HG02610 (cell line): ENCODE measurements at regions not wholly inside any gene's neighbourhood (a gene's known extent, or its start where the extent isn't known, plus 50 kb on each side); places are given as distances from the start of the nearest gene placed in this dataset.
"Not testable (repeated sequence)": the region's sequence is repeated elsewhere in the genome, so short reads cannot be mapped to it uniquely, and the experiment has no call there.

Experiments
- ATAC-seq: cut with Tn5 transposase; IDR thresholded peaks from one replicate; pipeline ENCODE4 v1.9.1; 2021; ENCODE audit warnings: mild to moderate bottlenecking, moderate library complexity; ENCODE audit not compliant: unreplicated experiment

- ATAC-seq: no peak
Observed at GRCh38 chr18:43793910-43794309, 516.6 kb upstream of the SYT4 start.

DNA sequence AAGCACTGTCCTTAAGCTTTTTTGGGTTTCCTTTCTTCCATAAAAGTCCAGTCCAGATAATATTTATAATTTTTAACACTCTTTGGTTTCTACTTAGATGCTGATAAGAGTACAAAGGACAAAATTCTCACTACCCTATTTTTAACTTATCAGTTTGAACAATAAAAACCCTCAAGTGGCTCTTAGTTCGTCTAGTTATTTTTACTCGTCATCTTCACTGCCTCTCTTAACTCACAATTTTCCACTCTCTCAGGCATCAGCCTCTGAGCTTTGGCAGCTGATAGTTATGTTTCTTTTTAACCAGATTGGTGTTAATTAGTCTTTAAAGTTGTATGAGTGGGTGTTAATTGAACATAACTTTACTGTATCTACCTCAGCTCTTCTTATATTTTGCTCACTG is 517.1 kb upstream of the SYT4 start:
- ATAC-seq: no peak

DNA sequence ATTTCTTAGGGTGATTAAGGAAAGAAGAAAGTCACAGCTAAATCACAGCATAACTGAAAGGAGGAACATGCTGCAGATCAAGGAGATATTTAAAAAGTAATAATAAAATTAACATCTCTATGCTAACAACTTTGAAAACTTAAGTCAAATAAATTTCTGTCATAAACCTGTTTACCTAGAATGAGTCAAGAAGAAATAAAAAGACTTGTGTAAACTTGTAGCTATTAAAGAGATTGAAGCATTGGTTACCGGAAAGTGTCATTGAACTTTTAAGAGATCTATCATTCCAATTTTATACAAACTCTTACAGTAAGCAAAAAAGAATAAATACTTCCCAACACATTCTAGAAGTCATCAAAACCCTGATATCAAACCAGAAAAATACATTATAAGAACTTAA is 520.1 kb upstream of the SYT4 start:
- ATAC-seq: no peak

DNA sequence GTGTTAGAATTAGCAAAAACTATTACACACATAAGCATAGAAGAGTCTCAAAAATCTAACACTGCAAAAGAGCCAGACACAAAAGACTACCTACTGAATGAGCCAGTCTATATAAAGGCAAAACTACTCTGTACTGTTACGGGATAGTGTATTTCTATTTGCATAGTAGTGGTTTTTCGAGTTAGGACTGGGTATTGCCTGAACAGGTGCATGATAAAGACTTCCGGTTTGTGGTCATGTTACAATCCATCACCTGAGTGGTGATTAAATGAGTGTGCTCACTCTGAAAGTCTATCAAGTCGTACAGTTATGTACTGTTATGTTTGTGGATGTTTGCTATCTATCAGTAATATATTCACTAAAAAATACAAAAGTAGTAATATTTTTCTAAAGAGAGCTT is 523.3 kb upstream of the SYT4 start:
- no peak for ATAC-seq

GRCh38 chr18:43805646-43806194 is 528.4 kb upstream of the SYT4 start:
- ATAC-seq: no peak

- no peak for ATAC-seq
Observed at GRCh38 chr18:43812627-43813026, 535.3 kb upstream of the SYT4 start.

DNA sequence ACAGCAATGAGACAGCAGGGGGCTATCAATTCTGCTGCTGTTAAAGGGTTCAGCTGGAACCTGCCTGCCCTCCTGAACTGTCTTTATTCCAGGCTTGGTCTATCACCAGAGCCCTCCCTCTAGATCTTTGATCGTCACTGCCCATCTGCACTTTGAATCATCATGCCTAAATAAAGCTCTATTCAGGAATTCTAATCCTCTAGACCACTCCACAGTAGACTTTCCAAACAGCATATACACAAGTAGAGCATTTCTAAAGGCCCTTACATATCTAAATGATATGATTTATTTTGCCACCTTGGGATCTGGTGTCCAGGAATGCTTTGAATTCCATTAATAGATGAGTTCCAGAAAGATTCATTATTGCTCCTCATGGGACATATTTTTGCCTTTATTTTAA is 542.1 kb upstream of the SYT4 start:
- ATAC-seq: no peak

DNA sequence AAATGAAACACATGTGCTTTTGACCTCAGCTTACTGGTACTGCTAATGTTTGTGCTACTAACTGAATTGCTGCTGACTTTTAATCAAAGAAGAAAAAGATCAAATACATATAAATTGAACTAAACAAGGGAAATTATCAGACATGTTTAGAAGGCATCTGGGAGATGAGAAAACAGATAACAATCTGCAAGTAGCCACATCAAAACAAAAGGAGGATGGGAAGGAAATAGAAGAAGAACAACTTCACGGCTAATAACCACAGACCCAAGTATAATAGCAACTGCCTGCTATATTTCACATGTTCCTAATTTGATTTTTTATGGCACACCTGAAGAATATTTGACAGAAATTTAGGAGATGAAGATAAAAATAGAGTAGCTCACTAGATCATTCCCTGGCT is 542.6 kb upstream of the SYT4 start:
- ATAC-seq: no peak

GRCh38 chr18:43825768-43826167 is 548.5 kb upstream of the SYT4 start:
- ATAC-seq: no peak

- no peak for ATAC-seq
Observed at GRCh38 chr18:43826215-43826614, 548.9 kb upstream of the SYT4 start.

GRCh38 chr18:43827311-43827710 is 550.0 kb upstream of the SYT4 start:
- ATAC-seq: no peak

DNA sequence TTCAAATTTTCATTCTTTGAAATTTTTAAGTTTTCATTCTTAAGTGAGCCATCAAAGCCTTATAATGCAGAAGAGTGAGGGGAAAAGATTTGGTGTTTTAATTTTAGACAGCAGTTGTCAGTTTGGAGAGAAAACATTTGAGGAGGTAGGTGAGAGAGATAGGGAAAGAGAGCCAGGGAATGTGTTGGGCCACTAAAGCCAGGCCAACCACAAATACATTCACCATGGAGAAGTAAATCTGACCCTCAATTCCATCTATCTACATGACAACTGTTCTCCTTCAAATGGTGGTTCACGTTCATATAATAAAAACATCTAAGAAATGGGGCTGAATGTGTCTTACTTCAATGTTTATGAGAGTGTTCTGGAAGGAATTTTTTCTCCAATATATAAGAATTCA is 553.0 kb upstream of the SYT4 start:
- no peak for ATAC-seq

DNA sequence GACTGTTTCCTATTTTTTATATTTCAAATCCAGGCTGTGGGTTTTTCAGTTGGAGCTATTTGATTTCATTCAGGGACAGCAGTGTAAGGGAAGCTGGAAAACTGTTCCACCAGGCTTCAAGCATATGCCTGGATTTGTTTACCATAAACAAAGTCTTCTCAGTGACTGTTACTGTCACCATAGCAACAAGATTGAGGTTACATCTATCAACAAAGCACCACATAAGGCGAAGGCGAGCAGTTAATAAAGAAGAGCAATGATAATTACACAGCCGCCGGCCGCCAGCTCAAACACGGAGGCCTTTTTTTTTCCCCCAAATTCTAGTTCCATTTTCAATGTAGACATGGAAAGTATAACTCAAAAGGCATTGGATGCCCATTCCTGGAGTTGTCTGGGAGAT is 553.7 kb upstream of the SYT4 start:
- no peak for ATAC-seq

- ATAC-seq: no peak
Observed at GRCh38 chr18:43846299-43846698, 569.0 kb upstream of the SYT4 start.

DNA sequence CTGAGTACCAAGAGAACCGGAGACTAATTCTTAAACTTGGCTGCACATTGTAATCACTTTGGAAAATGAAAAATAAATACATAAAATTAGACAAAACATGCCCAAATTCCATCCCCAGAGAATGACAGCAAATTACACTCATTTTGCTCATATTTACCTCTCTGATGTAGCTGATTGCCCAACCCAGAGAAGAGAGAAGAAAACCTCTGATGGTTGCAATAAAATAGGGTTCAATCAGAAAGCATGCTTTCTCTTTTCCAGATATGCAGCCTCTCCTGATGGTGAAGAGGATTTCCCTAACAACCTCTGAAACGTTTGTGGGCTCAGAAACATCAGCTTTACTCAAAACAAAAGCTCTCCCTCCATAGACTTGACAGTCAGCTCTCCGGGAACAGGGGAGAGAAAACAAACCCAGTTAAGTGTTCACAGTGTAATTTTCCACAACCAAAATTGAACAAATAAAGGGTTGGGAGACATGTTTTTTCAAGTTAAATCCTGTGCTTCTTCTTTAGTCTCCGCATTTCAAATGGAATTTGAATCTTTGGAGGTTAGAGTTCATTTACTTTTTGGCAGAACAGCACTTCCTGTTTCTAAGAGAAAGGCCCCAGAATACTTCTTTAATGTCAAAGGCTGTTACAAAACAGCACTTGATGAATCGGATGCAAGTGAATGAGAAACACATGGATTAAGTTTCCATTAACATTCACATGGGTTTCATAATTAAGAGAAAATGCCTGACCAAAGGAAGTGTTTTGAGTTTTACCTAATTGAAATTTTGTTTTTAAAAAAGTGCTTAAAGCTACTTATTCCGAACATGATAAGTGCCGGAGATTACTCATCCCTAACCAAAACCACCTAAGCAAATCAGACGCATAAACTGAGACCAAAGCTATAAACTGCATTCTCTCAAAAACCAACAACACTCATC is 570.1 kb upstream of the SYT4 start:
- no peak for ATAC-seq

- ATAC-seq: not testable (repeated sequence)
Observed at GRCh38 chr18:43849831-43850230, 572.5 kb upstream of the SYT4 start.

GRCh38 chr18:43855376-43855775 is 578.1 kb upstream of the SYT4 start:
- ATAC-seq: no peak

DNA sequence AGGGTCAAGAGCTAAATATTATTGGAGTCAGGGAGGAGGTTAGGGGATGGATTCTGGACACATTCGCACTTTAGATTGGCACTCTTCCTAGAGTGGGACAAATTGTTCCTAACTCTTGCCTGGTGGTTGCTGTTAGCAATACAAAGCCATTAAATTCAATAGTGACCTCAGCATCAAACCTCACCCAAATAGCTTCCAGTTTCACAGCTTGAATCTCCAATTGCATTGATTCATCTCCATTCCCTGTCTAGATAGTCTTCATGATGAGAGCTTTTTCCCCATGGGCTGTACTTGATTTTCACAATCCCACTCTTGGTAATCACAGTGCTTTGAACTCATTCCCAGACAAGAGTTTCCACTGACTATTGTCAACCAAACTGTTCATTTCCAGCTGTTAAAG is 585.9 kb upstream of the SYT4 start:
- no peak for ATAC-seq

- ATAC-seq: no peak
Observed at GRCh38 chr18:43866696-43867095, 589.4 kb upstream of the SYT4 start.

GRCh38 chr18:43868497-43868995 is 591.3 kb upstream of the SYT4 start:
- no peak for ATAC-seq

DNA sequence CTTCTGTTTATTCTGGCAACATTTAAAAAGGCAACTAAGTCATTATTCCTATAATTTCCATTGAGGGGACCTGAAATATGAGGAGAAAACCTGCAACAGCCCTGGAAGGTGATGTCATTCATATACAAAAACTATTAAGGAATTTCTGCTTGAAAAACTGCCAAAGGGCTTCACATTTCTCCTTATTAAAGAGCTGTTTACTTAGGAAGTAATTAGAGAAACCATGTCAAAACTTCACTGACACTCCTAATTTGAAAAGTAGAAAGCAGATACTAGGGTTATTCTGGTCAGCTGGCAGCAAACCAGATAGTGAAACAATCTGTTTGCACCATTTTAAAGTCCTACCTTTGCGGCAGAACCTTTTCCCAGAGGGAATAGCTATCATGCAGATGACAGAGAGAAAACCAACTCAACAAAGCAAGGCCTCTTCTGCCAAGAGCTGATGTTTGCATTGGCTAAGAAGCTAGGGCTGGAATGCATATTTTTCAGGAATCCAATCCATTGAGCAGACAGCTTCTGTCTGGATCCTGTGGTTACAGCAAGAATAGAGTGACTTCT is 592.2 kb upstream of the SYT4 start:
- ATAC-seq: no peak

DNA sequence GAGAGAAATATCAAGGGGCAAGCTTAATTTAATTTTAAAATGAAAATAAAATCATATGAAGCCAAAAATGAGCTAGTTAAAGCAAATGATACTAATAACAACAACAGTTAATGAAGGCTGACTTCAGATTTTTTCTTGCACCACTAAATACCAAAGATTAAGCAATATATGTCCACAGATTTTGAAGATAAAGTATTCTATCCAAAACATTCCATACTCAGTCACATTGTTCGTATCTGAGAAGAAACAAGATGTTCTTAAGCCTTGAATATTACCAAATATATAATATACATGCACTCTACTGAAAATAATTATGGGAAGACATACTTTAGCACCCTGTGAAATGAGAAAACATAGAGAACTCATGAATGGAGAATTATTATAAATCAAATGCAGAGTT is 593.3 kb upstream of the SYT4 start:
- ATAC-seq: no peak
